ENCODE measurements at regions not wholly inside any gene's neighbourhood (a gene's known extent, or its start where the extent isn't known, plus 50 kb on each side); places are given as distances from the start of the nearest gene placed in this dataset.

- Histone ChIP-seq H3K9me3 (no peaks in the 10 kb centered on the region), H3K4me1 (no peaks in the 10 kb centered on the region), H3K36me3 (replicated peaks) (no peaks in the 10 kb centered on the region), H3K27me3 (ENCODE audit: low read depth) (no peaks in the 10 kb centered on the region), H3K4me3 (no peak overlapping the region)
- in situ Hi-C loops (cut with MboI; ENCODE audit: low sequenced_read_pairs): no loop called here
- no peak for DNase-seq (ENCODE audit: low spot score in 2 of 2)
These were observed 220.9 kb upstream of the SFRP2 start for GRCh38 chr4:154009788-154010187.

GRCh38 chr4:154009191-154009590 is 220.3 kb upstream of the SFRP2 start:
- in situ Hi-C loops (cut with MboI; ENCODE audit: low sequenced_read_pairs): no loop called here
- H3K4me3 ChIP-seq: no peak overlapping the region
- no peak for DNase-seq (ENCODE audit: low spot score in 2 of 2)
- H3K27me3 ChIP-seq (ENCODE audit: low read depth): no peaks in the 10 kb centered on the region
- no peaks in the 10 kb centered on the region for H3K9me3 ChIP-seq
- H3K36me3 ChIP-seq (replicated peaks): no peaks in the 10 kb centered on the region
- H3K4me1 ChIP-seq: no peaks in the 10 kb centered on the region

- no peak overlapping the region for H3K4me3 ChIP-seq
- in situ Hi-C loops (cut with MboI; ENCODE audit: low sequenced_read_pairs): no loop called here
These were observed 216.3 kb upstream of the SFRP2 start for GRCh38 chr4:154005171-154005520.

GRCh38 chr4:154004507-154005170 is 215.8 kb upstream of the SFRP2 start:
- no peak overlapping the region for H3K4me3 ChIP-seq
- H3K9me3 ChIP-seq: no peaks in the 10 kb centered on the region
- H3K36me3 ChIP-seq (replicated peaks): no peaks in the 10 kb centered on the region
- no peaks in the 10 kb centered on the region for H3K4me1 ChIP-seq
- no peak for DNase-seq (ENCODE audit: low spot score in 2 of 2)
- H3K27me3 ChIP-seq (ENCODE audit: low read depth): no peaks in the 10 kb centered on the region
- in situ Hi-C loops (cut with MboI; ENCODE audit: low sequenced_read_pairs): no loop called here

More at GRCh38 chr4:154005171-154005520, 216.3 kb upstream of the SFRP2 start:
- H3K4me1 ChIP-seq: no peaks in the 10 kb centered on the region
- no peak for DNase-seq (ENCODE audit: low spot score in 2 of 2)
- H3K9me3 ChIP-seq: no peaks in the 10 kb centered on the region
- no peaks in the 10 kb centered on the region for H3K27me3 ChIP-seq (ENCODE audit: low read depth)
- no peaks in the 10 kb centered on the region for H3K36me3 ChIP-seq (replicated peaks)

- Histone ChIP-seq H3K4me1 (no peaks in the 10 kb centered on the region), H3K4me3 (no peak overlapping the region), H3K27me3 (ENCODE audit: low read depth) (no peaks in the 10 kb centered on the region; the same call in 1 of the 2 replicates), H3K9me3 (no peaks in the 10 kb centered on the region), H3K36me3 (replicated peaks) (no peaks in the 10 kb centered on the region)
- in situ Hi-C loops (cut with MboI; ENCODE audit: low sequenced_read_pairs): no loop called here
- DNase-seq (ENCODE audit: low spot score in 2 of 2): no peak
These were observed 215.1 kb upstream of the SFRP2 start for GRCh38 chr4:154004016-154004415.

GRCh38 chr4:154003378-154003777 is 214.5 kb upstream of the SFRP2 start:
- Histone ChIP-seq H3K9me3 (no peaks in the 10 kb centered on the region), H3K4me1 (no peaks in the 10 kb centered on the region), H3K36me3 (replicated peaks) (no peaks in the 10 kb centered on the region), H3K4me3 (no peak overlapping the region), H3K27me3 (ENCODE audit: low read depth) (no peaks in the 10 kb centered on the region; the same call in 1 of the 2 replicates)
- DNase-seq (ENCODE audit: low spot score in 2 of 2): no peak
- in situ Hi-C loops (cut with MboI; ENCODE audit: low sequenced_read_pairs): no loop called here

- H3K4me3 ChIP-seq: no peak overlapping the region
- no peaks in the 10 kb centered on the region for H3K36me3 ChIP-seq (replicated peaks)
- H3K4me1 ChIP-seq: no peaks in the 10 kb centered on the region
- H3K27me3 ChIP-seq (ENCODE audit: low read depth): no peaks in the 10 kb centered on the region; the same call in 1 of the 2 replicates
- no peaks in the 10 kb centered on the region for H3K9me3 ChIP-seq
- no peak for DNase-seq (ENCODE audit: low spot score in 2 of 2)
- in situ Hi-C loops (cut with MboI; ENCODE audit: low sequenced_read_pairs): no loop called here
These were observed 212.3 kb upstream of the SFRP2 start for GRCh38 chr4:154001193-154001592.

- H3K9me3 ChIP-seq: no peaks in the 10 kb centered on the region
- no peaks in the 10 kb centered on the region for H3K36me3 ChIP-seq (replicated peaks)
- H3K4me1 ChIP-seq: no peaks in the 10 kb centered on the region
- in situ Hi-C loops (cut with MboI; ENCODE audit: low sequenced_read_pairs): no loop called here
- DNase-seq (ENCODE audit: low spot score in 2 of 2): no peak
- H3K4me3 ChIP-seq: no peak overlapping the region
- no peaks in the 10 kb centered on the region; the same call in 1 of the 2 replicates for H3K27me3 ChIP-seq (ENCODE audit: low read depth)
These were observed 208.6 kb upstream of the SFRP2 start for GRCh38 chr4:153997516-153997915.

- in situ Hi-C loops (cut with MboI; ENCODE audit: low sequenced_read_pairs): no loop called here
- H3K36me3 ChIP-seq (replicated peaks): no peaks in the 10 kb centered on the region
- H3K27me3 ChIP-seq (ENCODE audit: low read depth): no peaks in the 10 kb centered on the region
- H3K4me1 ChIP-seq: no peaks in the 10 kb centered on the region
- H3K4me3 ChIP-seq: no peak overlapping the region
- DNase-seq (ENCODE audit: low spot score in 2 of 2): no peak
- no peaks in the 10 kb centered on the region for H3K9me3 ChIP-seq
These were observed 200.6 kb upstream of the SFRP2 start for GRCh38 chr4:153989505-153989904.

- no peaks in the 10 kb centered on the region for H3K4me1 ChIP-seq
- in situ Hi-C loops (cut with MboI; ENCODE audit: low sequenced_read_pairs): no loop called here
- no peaks in the 10 kb centered on the region for H3K36me3 ChIP-seq (replicated peaks)
- H3K9me3 ChIP-seq: no peaks in the 10 kb centered on the region
- no peak for DNase-seq (ENCODE audit: low spot score in 2 of 2)
- H3K4me3 ChIP-seq: no peak overlapping the region
- H3K27me3 ChIP-seq (ENCODE audit: low read depth): no peaks in the 10 kb centered on the region
These were observed 199.8 kb upstream of the SFRP2 start for GRCh38 chr4:153988492-153989363.

- no peak for DNase-seq (ENCODE audit: low spot score in 2 of 2)
- Histone ChIP-seq H3K27me3 (ENCODE audit: low read depth) (no peaks in the 10 kb centered on the region), H3K4me3 (no peak overlapping the region), H3K4me1 (no peaks in the 10 kb centered on the region), H3K9me3 (no peaks in the 10 kb centered on the region), H3K36me3 (replicated peaks) (no peaks in the 10 kb centered on the region)
- in situ Hi-C loops (cut with MboI; ENCODE audit: low sequenced_read_pairs): no loop called here
These were observed 198.4 kb upstream of the SFRP2 start for GRCh38 chr4:153987291-153987690.

GRCh38 chr4:153976954-153977353 is 188.1 kb upstream of the SFRP2 start:
- Histone ChIP-seq H3K9me3 (peaks cover 6% of the 10 kb centered on the region; the same call in 1 of the 2 replicates), H3K4me1 (no peaks in the 10 kb centered on the region), H3K36me3 (replicated peaks) (no peaks in the 10 kb centered on the region), H3K27me3 (ENCODE audit: low read depth) (no peaks in the 10 kb centered on the region), H3K4me3 (no peak overlapping the region)
- in situ Hi-C loops (cut with MboI; ENCODE audit: low sequenced_read_pairs): no loop called here
- no peak for DNase-seq (ENCODE audit: low spot score in 2 of 2)

GRCh38 chr4:153974452-153974851 is 185.6 kb upstream of the SFRP2 start:
- H3K9me3 ChIP-seq: peaks cover 6% of the 10 kb centered on the region; the same call in 1 of the 2 replicates
- no peaks in the 10 kb centered on the region for H3K36me3 ChIP-seq (replicated peaks)
- H3K4me3 ChIP-seq: no peak overlapping the region
- H3K4me1 ChIP-seq: no peaks in the 10 kb centered on the region
- in situ Hi-C loops (cut with MboI; ENCODE audit: low sequenced_read_pairs): no loop called here
- no peak for DNase-seq (ENCODE audit: low spot score in 2 of 2)
- H3K27me3 ChIP-seq (ENCODE audit: low read depth): no peaks in the 10 kb centered on the region; the same call in 1 of the 2 replicates

GRCh38 chr4:153973942-153974341 is 185.1 kb upstream of the SFRP2 start:
- H3K27me3 ChIP-seq (ENCODE audit: low read depth): no peaks in the 10 kb centered on the region; the same call in 1 of the 2 replicates
- no peaks in the 10 kb centered on the region for H3K4me1 ChIP-seq
- H3K9me3 ChIP-seq: peaks cover 6% of the 10 kb centered on the region; the same call in 1 of the 2 replicates
- H3K4me3 ChIP-seq: no peak overlapping the region
- no peaks in the 10 kb centered on the region for H3K36me3 ChIP-seq (replicated peaks)
- in situ Hi-C loops (cut with MboI; ENCODE audit: low sequenced_read_pairs): no loop called here
- no peak for DNase-seq (ENCODE audit: low spot score in 2 of 2)
